Mucosa of descending colon (tissue), 3 donors: ENCODE measurements at regions not wholly inside any gene's neighbourhood (a gene's known extent, or its start where the extent isn't known, plus 50 kb on each side); places are given as distances from the start of the nearest gene placed in this dataset.

Source experiments
- ATAC-seq: fragments of 200-7000 bp; cut with Tn5 transposase; one replicate; pipeline ENCODE4 v1.9.1; 2020; ENCODE audit warnings: mild to moderate bottlenecking, moderate library complexity
- DNase-seq, 3 donors: peaks; one replicate each; pipeline ENCODE4 v3.0.0-alpha.2; 2020
- H3K36me3 ChIP-seq: fragments of 200-600 bp; one replicate; pipeline ENCODE4 v1.8.0; 2021; ENCODE audit warnings: low read depth, mild to moderate bottlenecking
- H3K4me1 ChIP-seq: fragments of 200-600 bp; one replicate; pipeline ENCODE4 v1.8.0; 2021; ENCODE audit warnings: low read depth, mild to moderate bottlenecking
- H3K4me3 ChIP-seq: fragments of 200-600 bp; one replicate; pipeline ENCODE4 v1.8.0; 2021; ENCODE audit warnings: mild to moderate bottlenecking
- H3K9me3 ChIP-seq: fragments of 200-600 bp; one replicate; pipeline ENCODE4 v1.8.0; 2021; ENCODE audit warnings: mild to moderate bottlenecking
- CTCF ChIP-seq: fragments of 200-600 bp; IDR thresholded peaks from one replicate; pipeline ENCODE4 v1.8.0; 2022; ENCODE audit warnings: antibody characterized with exemption, mild to moderate bottlenecking
- intact Hi-C, 2 donors: fragments of 100-400 bp; cut with DNase I in 1 of 2; cut with micrococcal nuclease in 1 of 2; formaldehyde crosslinking; loops; one replicate each; pipeline versions ENCODE4 v1.11.0 to v1.11.1; 2022; cut with DNase I, micrococcal nuclease
- donor health status: DM: no; HTN: no; CAD: no; lungs with moderate emphysema.
- donor health status: DM: no; HTN: no; CAD: no.
- donor health status: DM: no; HTN: yes; CAD: no.

DNA sequence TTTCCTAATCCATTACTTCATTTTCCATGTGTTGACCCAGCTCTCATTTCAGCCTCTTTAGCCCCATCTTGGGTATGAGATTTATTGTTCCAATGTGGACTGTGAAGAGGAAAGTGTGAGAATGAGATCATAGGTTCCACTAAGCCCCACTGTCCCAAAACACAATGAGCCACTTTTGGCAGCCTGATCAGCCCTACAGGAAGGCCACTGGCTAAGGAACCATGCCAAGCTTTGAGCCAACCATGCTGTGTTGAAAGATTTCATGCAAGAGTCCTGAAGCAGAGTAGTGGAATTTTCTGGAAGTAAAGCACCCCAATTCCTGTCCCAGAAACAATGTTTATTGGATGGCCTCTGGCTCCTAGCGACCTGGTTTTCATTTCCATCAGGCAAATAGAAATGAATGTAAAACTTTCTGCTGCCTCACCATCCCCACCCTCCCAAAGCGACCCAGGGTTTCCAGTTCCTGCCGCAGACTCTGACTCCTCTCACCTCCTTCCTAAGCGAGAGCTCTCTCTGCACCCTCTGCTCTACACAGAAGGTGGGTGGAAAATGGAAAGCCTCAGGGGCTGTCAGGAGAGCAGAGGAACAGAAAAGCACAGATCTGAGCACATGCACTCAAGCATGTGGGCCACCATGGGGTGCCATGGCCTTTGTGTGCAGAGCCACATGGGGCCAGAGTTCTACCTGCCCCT is 73.1 kb downstream of the KCTD12 start:
- DNase-seq = no peak
- intact Hi-C loops = no loop called here
- ATAC-seq = peak; percentile 4
- H3K4me3 ChIP-seq = no peak overlapping the region
- no peak for TF ChIP-seq CTCF
- no peaks in the 10 kb centered on the region for H3K9me3 ChIP-seq
- no peaks in the 10 kb centered on the region for H3K36me3 ChIP-seq
- no peaks in the 10 kb centered on the region for H3K4me1 ChIP-seq

GRCh38 chr13:76812206-76812897 is 73.9 kb downstream of the KCTD12 start:
- DNase-seq (no peak), ATAC-seq (peak; percentile 17)
- H3K4me3 ChIP-seq = no peak overlapping the region
- no peaks in the 10 kb centered on the region for H3K36me3 ChIP-seq
- no peaks in the 10 kb centered on the region for H3K4me1 ChIP-seq
- no peak for TF ChIP-seq CTCF
- intact Hi-C loops = no loop called here
- H3K9me3 ChIP-seq = no peaks in the 10 kb centered on the region

DNA sequence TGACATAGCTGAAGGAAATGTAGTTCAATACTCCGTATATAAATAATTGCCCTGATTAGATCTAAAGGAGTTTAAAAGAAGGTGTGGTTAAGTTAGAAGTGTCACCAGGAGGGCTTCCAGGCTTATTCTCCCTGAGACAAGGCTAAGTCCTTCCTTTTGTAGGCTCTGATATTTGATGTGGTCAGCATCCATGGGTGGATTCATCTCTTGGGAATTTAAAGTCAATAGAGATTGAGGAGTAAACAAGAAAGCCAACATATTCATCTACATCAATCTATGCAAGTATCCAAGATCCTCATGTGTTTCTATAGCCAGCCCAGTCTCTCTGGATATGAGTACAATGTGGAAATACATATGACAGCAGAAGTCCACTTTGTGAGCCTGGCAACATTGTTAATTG is 76.8 kb downstream of the KCTD12 start:
- Histone ChIP-seq H3K36me3 (no peaks in the 10 kb centered on the region), H3K4me3 (no peak overlapping the region), H3K4me1 (no peaks in the 10 kb centered on the region), H3K9me3 (no peaks in the 10 kb centered on the region)
- intact Hi-C loops = no loop called here
- no peak for TF ChIP-seq CTCF
- no peak for ATAC-seq
- no peak for DNase-seq

DNA sequence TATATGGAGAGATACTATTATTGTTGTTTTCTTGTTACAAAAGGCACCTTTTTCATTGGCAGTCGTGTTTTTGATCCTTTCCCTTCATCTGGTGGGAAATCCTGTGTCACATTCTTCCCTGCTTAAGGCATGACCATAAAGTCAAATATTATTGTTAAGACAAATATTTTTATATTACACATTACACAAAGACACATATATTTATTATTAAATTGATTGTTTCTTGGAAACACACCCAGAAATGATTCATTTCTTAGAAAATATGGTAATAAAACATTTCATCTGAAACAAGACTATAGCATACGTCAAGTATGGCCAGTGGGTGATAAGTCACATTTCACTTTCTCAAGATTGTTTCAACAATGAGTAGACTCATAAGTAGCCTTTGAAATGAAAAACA is 77.3 kb downstream of the KCTD12 start:
- no peaks in the 10 kb centered on the region for H3K9me3 ChIP-seq
- intact Hi-C loops = no loop called here
- no peaks in the 10 kb centered on the region for H3K36me3 ChIP-seq
- ATAC-seq (no peak), DNase-seq (no peak)
- H3K4me3 ChIP-seq = no peak overlapping the region
- no peak for TF ChIP-seq CTCF
- no peaks in the 10 kb centered on the region for H3K4me1 ChIP-seq

DNA sequence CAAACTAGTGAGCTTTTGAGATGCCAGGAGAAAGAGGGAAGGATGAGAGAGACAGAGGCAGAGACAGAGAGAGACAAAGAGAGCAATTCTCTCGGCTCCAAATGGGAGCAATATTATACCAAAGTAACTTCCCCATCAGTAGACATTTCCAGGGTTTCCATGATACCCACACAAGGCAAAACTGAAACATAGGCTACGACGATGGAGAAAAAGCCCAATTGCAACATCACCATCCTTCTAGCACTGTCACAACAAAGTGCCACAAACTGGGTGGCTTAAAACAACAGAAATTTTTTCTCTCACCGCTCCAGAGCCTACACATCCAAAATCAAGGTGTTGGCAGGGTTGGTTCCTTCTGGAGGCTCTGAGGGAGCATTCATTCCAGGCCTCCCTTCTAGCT is 81.4 kb downstream of the KCTD12 start:
- no peak for TF ChIP-seq CTCF
- Histone ChIP-seq H3K36me3 (no peaks in the 10 kb centered on the region), H3K4me3 (no peak overlapping the region), H3K4me1 (no peaks in the 10 kb centered on the region), H3K9me3 (no peaks in the 10 kb centered on the region)
- intact Hi-C loops = no loop called here
- no peak for ATAC-seq
- no peak for DNase-seq
